GM23338 (cell line): ENCODE measurements at regions not wholly inside any gene's neighbourhood (a gene's known extent, or its start where the extent isn't known, plus 50 kb on each side); places are given as distances from the start of the nearest gene placed in this dataset.

Experiments
- ATAC-seq: fragments of 200-7000 bp; cut with Tn5 transposase; 3 replicates; pipeline ENCODE4 v1.9.1; 2020
- DNase-seq: peaks from one replicate; pipeline ENCODE4 v3.0.0-alpha.2; 2015; ENCODE audit warnings: low spot score
- H2AFZ ChIP-seq: fragments of 200-600 bp; sonication (generic); 2 replicates; pipeline ENCODE4 v1.8.0; 2016; ENCODE audit warnings: antibody characterized with exemption, mild to moderate bottlenecking, moderate library complexity
- H3F3A ChIP-seq: fragments of 200-600 bp; sonication (generic); replicated peaks from 2 replicates; pipeline ENCODE4 v1.8.0; 2017; ENCODE audit warnings: antibody characterized with exemption, mixed run types, low read depth
- H3K27ac ChIP-seq: fragments of 200-600 bp; sonication (generic); 2 replicates; pipeline ENCODE4 v1.6.1; 2016; ENCODE audit warnings: low read depth
- H3K27me3 ChIP-seq: fragments of 200-600 bp; sonication (generic); 2 replicates; pipeline ENCODE4 v1.8.0; 2016; ENCODE audit warnings: mild to moderate bottlenecking, mixed run types, moderate library complexity; ENCODE audit not compliant: insufficient read depth
- H3K36me3 ChIP-seq: fragments of 200-600 bp; sonication (generic); 2 replicates; pipeline ENCODE4 v1.8.0; 2016; ENCODE audit warnings: mild to moderate bottlenecking; ENCODE audit not compliant: insufficient read depth
- H3K4me1 ChIP-seq: fragments of 200-600 bp; sonication (generic); 2 replicates; pipeline ENCODE4 v1.8.0; 2016; ENCODE audit warnings: mild to moderate bottlenecking, moderate library complexity; ENCODE audit not compliant: insufficient read depth
- H3K4me2 ChIP-seq: fragments of 200-600 bp; sonication (generic); 2 replicates; pipeline ENCODE4 v1.7.1; 2017; ENCODE audit warnings: mixed run types
- H3K4me3 ChIP-seq: fragments of 200-600 bp; sonication (generic); 2 replicates; pipeline ENCODE4 v1.6.1; 2016; ENCODE audit warnings: mixed run types
- H3K79me2 ChIP-seq: fragments of 200-600 bp; sonication (generic); replicated peaks from 2 replicates; pipeline ENCODE4 v1.8.0; 2017; ENCODE audit warnings: mild to moderate bottlenecking; ENCODE audit not compliant: insufficient read depth
- H3K9me2 ChIP-seq: fragments of 200-600 bp; sonication (generic); 2 replicates; pipeline ENCODE4 v1.8.0; 2017; ENCODE audit not compliant: insufficient read depth
- H4K20me1 ChIP-seq: fragments of 200-600 bp; sonication (generic); replicated peaks from 2 replicates; pipeline ENCODE4 v1.8.0; 2017; ENCODE audit warnings: mild to moderate bottlenecking; ENCODE audit not compliant: insufficient read depth
- H3K27ac Mint-ChIP-seq: 2 replicates; pipeline ENCODE4 v1.8.0; 2020; ENCODE audit warnings: inconsistent platforms, mild to moderate bottlenecking, moderate library complexity, mixed read lengths
- H3K27me3 Mint-ChIP-seq: 3 replicates; pipeline ENCODE4 v1.8.0; 2022; ENCODE audit warnings: low read depth, mild to moderate bottlenecking, moderate library complexity, mixed read lengths, inconsistent platforms; ENCODE audit not compliant: insufficient read depth, poor library complexity
- H3K36me3 Mint-ChIP-seq: 3 replicates; pipeline ENCODE4 v1.8.0; 2021; ENCODE audit warnings: low read depth, mild to moderate bottlenecking, inconsistent platforms, moderate library complexity, mixed read lengths
- H3K4me1 Mint-ChIP-seq: 3 replicates; pipeline ENCODE4 v1.8.0; 2020; ENCODE audit warnings: mild to moderate bottlenecking, inconsistent platforms, mixed read lengths
- H3K4me3 Mint-ChIP-seq: 3 replicates; pipeline ENCODE4 v1.8.0; 2021; ENCODE audit warnings: moderate library complexity, mild to moderate bottlenecking, inconsistent platforms, mixed read lengths
- H3K9me3 Mint-ChIP-seq: 3 replicates; pipeline ENCODE4 v1.8.0; 2020; ENCODE audit warnings: moderate library complexity, mild to moderate bottlenecking, inconsistent platforms, mixed read lengths
- CTCF ChIP-seq, 2 experiments: fragments of 200-600 bp in 1 of 2; sonication (generic) in 1 of 2; conservative IDR thresholded peaks; 2 replicates each; pipeline versions ENCODE4 v1.5.1 to v1.6.1; 2016 to 2017; ENCODE audit warnings: antibody characterized with exemption in 2 of 2, low read depth in 2 of 2, mild to moderate bottlenecking in 2 of 2, moderate library complexity in 1 of 2
- EZH2 ChIP-seq: fragments of 200-600 bp; sonication (generic); IDR thresholded peaks from one replicate; pipeline ENCODE4 v1.8.0; 2017; ENCODE audit warnings: antibody characterized with exemption, mild to moderate bottlenecking, low read depth; ENCODE audit not compliant: unreplicated experiment
- EZH2phosphoT487 ChIP-seq: fragments of 200-600 bp; sonication (generic); IDR thresholded peaks from one replicate; pipeline ENCODE4 v1.8.1; 2018; ENCODE audit warnings: antibody characterized with exemption; ENCODE audit not compliant: unreplicated experiment
- NANOG ChIP-seq: IDR thresholded peaks from 2 replicates; pipeline ENCODE4 v1.6.1; 2016; ENCODE audit warnings: antibody characterized with exemption, borderline replicate concordance
- STAT1 ChIP-seq: IDR thresholded peaks from one replicate; pipeline ENCODE4 v1.6.1; 2016; ENCODE audit warnings: antibody characterized with exemption; ENCODE audit not compliant: unreplicated experiment
- ZNF114 ChIP-seq: fragments of 250-450 bp; sonication (Bioruptor Pico); IDR thresholded peaks from 2 replicates; pipeline ENCODE4 v1.5.0; 2020; ENCODE audit warnings: mild to moderate bottlenecking, moderate library complexity
- TF ChIP-seq, protein P1 (sequence below): fragments of 250-450 bp; sonication (Bioruptor Pico); IDR thresholded peaks from 2 replicates; pipeline ENCODE4 v1.5.0; 2020; ENCODE audit warnings: mild to moderate bottlenecking, moderate library complexity

- H2AFZ ChIP-seq, result peak overlapping the region; percentile 87
- H3K27ac Mint-ChIP-seq, result no peak overlapping the region
- no peaks in the 10 kb centered on the region; the same call in 1 of the 2 replicates for H3K36me3 ChIP-seq
- H3K36me3 Mint-ChIP-seq, result no peaks in the 10 kb centered on the region
- peak overlapping the region; percentile 41; the same call in 1 of the 2 replicates for H3K4me2 ChIP-seq
- H3K27me3 ChIP-seq, result no peaks in the 10 kb centered on the region
- H3K4me1 ChIP-seq, result peaks cover 15% of the 10 kb centered on the region
- 0 out of 2 replicates have a peak, but pooled peaks cover 13% of the 10 kb centered on the region for H3K9me2 ChIP-seq
- H3K4me1 Mint-ChIP-seq, result peaks cover 16% of the 10 kb centered on the region
- no peaks in the 10 kb centered on the region for H3F3A ChIP-seq
- H3K9me3 Mint-ChIP-seq, result no peaks in the 10 kb centered on the region
- H3K4me3 ChIP-seq, result no peak overlapping the region
- no peak overlapping the region for H3K27ac ChIP-seq
- no peaks in the 10 kb centered on the region for H3K79me2 ChIP-seq
- H3K4me3 Mint-ChIP-seq, result no peak overlapping the region
- H3K27me3 Mint-ChIP-seq, result peaks cover 3% of the 10 kb centered on the region
- ATAC-seq (peak; percentile 68), DNase-seq (peak; percentile 8)
- no peaks in the 10 kb centered on the region for H4K20me1 ChIP-seq
- TF ChIP-seq EZH2phosphoT487 (no peak), NANOG (no peak), STAT1 (no peak), EZH2 (no peak), ZNF114 (CRISPR knock-in tag) (no peak), CTCF (conservative IDR thresholded peaks at IDR 0.05; ENCODE audit: low read depth in 2 of 2) (no peak)
- TF ChIP-seq, protein P1, sequence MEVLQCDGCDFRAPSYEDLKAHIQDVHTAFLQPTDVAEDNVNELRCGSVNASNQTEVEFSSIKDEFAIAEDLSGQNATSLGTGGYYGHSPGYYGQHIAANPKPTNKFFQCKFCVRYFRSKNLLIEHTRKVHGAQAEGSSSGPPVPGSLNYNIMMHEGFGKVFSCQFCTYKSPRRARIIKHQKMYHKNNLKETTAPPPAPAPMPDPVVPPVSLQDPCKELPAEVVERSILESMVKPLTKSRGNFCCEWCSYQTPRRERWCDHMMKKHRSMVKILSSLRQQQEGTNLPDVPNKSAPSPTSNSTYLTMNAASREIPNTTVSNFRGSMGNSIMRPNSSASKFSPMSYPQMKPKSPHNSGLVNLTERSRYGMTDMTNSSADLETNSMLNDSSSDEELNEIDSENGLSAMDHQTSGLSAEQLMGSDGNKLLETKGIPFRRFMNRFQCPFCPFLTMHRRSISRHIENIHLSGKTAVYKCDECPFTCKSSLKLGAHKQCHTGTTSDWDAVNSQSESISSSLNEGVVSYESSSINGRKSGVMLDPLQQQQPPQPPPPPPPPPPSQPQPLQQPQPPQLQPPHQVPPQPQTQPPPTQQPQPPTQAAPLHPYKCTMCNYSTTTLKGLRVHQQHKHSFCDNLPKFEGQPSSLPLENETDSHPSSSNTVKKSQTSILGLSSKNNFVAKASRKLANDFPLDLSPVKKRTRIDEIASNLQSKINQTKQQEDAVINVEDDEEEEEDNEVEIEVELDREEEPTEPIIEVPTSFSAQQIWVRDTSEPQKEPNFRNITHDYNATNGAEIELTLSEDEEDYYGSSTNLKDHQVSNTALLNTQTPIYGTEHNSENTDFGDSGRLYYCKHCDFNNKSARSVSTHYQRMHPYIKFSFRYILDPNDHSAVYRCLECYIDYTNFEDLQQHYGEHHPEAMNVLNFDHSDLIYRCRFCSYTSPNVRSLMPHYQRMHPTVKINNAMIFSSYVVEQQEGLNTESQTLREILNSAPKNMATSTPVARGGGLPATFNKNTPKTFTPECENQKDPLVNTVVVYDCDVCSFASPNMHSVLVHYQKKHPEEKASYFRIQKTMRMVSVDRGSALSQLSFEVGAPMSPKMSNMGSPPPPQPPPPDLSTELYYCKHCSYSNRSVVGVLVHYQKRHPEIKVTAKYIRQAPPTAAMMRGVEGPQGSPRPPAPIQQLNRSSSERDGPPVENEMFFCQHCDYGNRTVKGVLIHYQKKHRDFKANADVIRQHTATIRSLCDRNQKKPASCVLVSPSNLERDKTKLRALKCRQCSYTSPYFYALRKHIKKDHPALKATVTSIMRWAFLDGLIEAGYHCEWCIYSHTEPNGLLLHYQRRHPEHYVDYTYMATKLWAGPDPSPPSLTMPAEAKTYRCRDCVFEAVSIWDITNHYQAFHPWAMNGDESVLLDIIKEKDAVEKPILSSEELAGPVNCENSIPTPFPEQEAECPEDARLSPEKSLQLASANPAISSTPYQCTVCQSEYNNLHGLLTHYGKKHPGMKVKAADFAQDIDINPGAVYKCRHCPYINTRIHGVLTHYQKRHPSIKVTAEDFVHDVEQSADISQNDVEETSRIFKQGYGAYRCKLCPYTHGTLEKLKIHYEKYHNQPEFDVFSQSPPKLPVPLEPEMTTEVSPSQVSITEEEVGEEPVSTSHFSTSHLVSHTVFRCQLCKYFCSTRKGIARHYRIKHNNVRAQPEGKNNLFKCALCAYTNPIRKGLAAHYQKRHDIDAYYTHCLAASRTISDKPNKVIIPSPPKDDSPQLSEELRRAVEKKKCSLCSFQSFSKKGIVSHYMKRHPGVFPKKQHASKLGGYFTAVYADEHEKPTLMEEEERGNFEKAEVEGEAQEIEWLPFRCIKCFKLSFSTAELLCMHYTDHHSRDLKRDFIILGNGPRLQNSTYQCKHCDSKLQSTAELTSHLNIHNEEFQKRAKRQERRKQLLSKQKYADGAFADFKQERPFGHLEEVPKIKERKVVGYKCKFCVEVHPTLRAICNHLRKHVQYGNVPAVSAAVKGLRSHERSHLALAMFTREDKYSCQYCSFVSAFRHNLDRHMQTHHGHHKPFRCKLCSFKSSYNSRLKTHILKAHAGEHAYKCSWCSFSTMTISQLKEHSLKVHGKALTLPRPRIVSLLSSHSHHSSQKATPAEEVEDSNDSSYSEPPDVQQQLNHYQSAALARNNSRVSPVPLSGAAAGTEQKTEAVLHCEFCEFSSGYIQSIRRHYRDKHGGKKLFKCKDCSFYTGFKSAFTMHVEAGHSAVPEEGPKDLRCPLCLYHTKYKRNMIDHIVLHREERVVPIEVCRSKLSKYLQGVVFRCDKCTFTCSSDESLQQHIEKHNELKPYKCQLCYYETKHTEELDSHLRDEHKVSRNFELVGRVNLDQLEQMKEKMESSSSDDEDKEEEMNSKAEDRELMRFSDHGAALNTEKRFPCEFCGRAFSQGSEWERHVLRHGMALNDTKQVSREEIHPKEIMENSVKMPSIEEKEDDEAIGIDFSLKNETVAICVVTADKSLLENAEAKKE (CRISPR knock-in tag), result no peak
Observed at GRCh38 chr2:136407952-136408318, 290.0 kb upstream of the CXCR4 start.
